NCI-H524 treated with DMSO at 0.1 percent for 48 hours (cell line): ENCODE measurements at regions not wholly inside any gene's neighbourhood (a gene's known extent, or its start where the extent isn't known, plus 50 kb on each side); places are given as distances from the start of the nearest gene placed in this dataset.
"Not testable (repeated sequence)": the region's sequence is repeated elsewhere in the genome, so short reads cannot be mapped to it uniquely, and the experiment has no call there.

Experiments used
- DNase-seq: peaks from one replicate; lab custom pipeline; 2025; lab: John Stamatoyannopoulos, UW

- DNase-seq: no peak
Measured at GRCh38 chr10:28733245-28733644, 55.9 kb downstream of the BAMBI start.

GRCh38 chr10:28733647-28734046 is 56.3 kb downstream of the BAMBI start:
- no peak for DNase-seq

DNA sequence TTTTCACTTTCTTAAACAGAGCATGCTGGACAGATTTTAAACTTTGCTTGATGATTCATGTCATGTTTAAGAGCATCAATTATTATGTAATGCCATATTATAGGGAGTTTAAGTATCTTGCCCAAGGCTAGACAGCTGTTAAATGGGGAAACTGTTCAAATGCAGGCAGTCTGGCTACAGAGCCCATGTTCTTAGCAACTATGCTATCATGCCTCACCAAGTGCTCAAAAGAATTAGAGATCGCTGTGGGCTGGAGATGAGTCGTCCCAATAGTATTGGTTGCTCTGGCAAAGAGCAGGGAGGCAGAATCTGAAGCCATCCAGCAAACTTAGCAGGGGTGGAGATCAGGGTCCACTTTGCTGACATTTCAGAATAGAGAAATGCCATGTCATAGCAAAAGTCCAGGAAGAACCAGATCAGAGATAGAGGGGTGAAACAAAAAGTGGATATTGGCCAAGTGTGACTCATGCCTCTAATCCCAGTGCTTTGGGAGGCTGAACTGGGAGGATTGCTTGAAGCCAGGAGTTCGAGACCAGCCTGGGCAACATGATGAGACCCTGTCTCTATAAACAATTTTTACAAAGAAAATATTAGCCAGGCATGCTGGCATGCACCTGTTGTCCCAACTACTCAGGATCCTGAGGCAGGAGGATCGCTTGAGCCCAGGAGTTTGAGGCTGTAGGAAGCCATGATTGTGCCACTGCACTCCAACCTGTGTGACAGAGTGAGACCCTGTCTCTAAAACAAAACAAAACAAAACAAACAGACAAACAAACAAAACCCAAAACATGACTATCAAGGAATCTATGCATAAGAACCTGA is 57.8 kb downstream of the BAMBI start:
- no peak for DNase-seq

GRCh38 chr10:28737096-28737495 is 59.8 kb downstream of the BAMBI start:
- no peak for DNase-seq

- DNase-seq: no peak
Measured at GRCh38 chr10:28738200-28738599, 60.9 kb downstream of the BAMBI start.

- no peak for DNase-seq
Measured at GRCh38 chr10:28743576-28743975, 66.3 kb downstream of the BAMBI start.

- no peak for DNase-seq
Measured at GRCh38 chr10:28744069-28744768, 66.9 kb downstream of the BAMBI start.

- no peak for DNase-seq
Measured at GRCh38 chr10:28754930-28755718, 77.8 kb downstream of the BAMBI start.

- DNase-seq: no peak
Measured at GRCh38 chr10:28761084-28761846, 83.9 kb downstream of the BAMBI start.

GRCh38 chr10:28763471-28764170 is 86.3 kb downstream of the BAMBI start:
- no peak for DNase-seq

DNA sequence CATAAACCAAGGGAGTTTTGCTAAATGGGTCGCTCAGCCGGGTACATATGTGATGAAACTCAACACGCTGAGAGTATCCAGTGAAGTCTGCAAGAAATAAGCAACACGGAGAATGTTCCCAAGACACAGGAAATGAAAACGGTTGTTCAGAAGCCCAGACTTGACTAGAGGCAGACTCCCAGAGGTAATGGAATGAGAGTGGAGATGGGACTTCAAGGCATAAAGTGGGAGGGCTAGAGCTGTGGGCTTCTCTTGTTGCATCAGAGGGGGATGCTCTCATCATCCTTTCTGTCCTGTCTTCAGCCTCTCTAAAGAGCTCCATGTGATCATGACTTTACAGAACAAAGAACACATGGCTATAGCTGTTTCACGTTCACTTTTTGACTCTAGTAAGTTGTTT is 88.3 kb downstream of the BAMBI start:
- no peak for DNase-seq

GRCh38 chr10:28768227-28768626 is 90.9 kb downstream of the BAMBI start:
- DNase-seq: no peak

DNA sequence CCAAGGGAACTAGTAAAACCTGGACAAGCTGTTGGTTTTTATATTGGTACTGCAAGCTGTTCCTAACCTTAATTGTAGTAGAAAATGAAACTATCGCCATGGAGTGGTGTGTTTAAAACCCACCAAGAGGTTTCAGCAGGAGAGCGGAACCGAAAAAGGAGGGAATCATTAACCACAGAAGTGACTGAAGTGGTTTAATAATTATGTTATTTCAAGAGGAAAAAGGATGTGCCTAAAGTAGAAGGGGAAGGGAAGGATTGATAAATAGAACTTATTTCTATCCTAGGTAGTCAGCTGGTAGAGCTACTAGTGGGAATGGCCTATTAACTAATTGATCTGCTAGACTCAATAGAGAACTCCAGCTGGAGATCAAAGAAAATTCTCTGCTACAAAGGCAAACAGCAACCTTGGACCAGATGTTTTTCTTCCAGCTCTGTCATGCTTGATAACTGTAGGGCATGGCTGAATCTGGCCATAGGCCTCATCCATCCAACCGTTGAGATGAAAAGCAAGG is 91.8 kb downstream of the BAMBI start:
- peak; percentile 29 for DNase-seq

DNA sequence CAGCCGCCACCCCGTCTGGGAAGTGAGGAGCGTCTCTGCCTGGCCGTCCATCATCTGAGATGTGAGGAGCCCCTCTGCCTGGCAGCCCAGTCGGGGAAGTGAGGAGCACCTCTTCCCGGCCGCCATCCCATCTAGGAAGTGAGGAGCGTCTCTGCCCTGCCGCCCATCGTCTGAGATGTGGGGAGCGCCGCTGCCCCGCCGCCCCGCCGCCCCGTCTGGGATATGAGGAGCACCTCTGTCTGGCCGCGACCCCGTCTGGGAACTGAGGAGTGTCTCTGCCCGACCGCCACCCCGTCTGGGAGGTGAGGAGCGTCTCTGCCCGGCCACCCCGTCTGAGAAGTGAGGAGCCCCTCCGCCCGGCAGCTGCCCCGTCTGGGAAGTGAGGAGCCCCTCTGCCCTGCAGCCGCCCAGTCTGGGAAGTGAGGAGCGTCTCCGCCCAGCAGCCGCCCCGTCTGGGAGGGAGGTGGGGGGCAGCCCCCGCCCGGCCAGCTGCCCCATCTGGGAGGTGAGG is 94.3 kb downstream of the BAMBI start:
- DNase-seq: not testable (repeated sequence)

- DNase-seq: no peak
Measured at GRCh38 chr10:28774051-28774995, 97.0 kb downstream of the BAMBI start.

- no peak for DNase-seq
Measured at GRCh38 chr10:28775773-28776172, 98.5 kb downstream of the BAMBI start.

DNA sequence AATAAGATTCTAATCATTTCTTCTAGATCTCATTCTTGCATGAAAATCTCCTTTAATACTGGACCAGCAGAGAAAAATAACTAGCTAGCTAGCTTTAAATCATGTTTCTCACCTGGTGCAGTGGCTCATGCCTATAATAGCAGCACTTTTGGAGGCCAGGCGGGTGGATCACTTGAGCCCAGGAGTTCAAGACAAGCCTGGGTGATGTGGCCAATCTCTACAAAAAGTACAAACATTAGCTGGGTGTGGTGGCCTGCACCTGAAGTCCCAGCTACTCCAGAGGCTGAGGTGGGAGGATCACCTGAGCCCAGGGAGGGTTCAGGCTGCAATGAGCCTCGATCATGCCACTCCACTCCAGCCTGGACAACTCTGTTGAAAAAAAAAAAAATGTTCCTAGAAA is 99.2 kb downstream of the BAMBI start:
- DNase-seq: no peak

DNA sequence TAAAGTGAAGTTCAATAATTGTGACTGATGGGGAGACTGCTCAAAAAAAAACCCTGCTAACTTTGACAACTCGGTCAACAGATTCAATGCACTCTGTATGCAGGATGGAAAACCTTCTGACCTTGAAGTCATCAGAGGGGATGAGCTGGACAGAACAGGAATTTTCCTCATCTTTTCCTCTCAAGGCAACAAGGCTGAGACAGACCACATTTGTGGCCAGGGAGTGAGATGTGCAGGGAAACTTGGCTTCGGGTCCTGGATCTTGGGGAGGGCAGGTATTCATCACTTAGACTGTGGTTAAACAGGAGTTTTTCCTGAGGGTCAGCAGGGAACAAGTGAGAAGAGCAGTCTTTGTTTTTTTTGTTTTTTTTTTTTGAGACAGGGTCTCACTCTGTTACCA is 100.6 kb downstream of the BAMBI start:
- DNase-seq: no peak

GRCh38 chr10:28778524-28778923 is 101.2 kb downstream of the BAMBI start:
- DNase-seq: no peak

DNA sequence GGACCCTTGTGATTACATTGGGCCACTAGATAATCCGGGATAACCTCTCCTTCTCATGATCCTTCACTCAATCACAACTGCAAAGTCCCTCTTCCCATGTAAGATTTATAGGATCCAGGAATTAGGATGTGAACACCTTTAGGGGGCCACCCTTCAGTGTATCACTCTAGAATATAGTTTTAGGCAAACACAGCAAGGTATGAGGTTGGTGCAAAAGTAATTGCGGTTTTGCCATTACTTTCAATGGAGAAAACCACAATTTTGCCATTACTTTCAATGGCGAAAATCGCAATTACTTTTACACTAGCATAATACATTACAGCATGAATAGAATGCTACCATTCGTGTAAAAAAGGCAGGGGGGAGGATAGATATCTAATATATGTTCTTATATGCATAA is 104.0 kb downstream of the BAMBI start:
- DNase-seq: no peak
